ENCODE measurements at regions not wholly inside any gene's neighbourhood (a gene's known extent, or its start where the extent isn't known, plus 50 kb on each side); places are given as distances from the start of the nearest gene placed in this dataset.
"Not testable (repeated sequence)": the region's sequence is repeated elsewhere in the genome, so short reads cannot be mapped to it uniquely, and the experiment has no call there.

- no peak for DNase-seq (ENCODE audit: low read depth)
These were observed 1009.4 kb upstream of the CELF4 start for GRCh38 chr18:38575023-38575422.

- DNase-seq (ENCODE audit: low read depth): no peak
These were observed 1007.0 kb upstream of the CELF4 start for GRCh38 chr18:38572554-38573111.

DNA sequence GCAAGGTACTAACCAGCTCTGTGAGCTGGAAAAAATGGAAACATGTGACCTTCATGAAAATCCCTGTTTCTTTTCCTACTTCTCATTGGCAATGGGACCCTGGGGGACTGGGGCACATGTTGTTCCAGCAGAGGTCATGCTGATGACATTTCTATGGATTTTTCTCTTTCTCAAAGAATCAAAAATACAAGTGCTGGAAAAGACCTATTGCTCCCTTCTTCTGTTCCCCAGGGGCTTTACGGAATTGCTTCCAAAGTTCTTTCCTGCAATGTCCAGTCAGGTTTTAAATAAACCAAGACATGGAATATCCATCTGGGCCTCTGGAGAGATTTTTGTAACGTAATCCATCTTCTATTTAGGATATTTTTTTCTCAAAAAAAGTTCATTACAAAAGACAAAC lies 1006.1 kb upstream of the CELF4 start:
- no peak for DNase-seq (ENCODE audit: low read depth)

DNA sequence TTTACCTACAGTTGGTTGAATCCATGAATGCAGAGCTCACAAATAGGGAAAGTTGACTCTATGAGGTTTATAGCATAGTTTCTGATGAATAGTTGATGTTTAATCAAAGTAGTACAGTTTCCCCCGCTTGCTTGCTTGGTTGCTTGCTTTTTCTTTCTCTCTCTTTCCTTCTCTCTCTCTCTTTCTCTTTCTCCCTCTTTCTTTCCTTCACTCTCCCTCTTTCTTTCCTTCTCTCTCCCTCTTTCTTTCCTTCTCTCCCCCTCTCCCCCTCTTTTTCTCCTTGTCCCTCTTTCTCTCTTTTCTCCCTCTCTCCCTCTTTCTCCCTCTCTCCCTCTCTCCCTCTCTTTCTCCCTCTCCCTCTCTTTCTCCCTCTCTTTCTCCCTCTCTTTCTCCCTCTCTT lies 999.9 kb upstream of the CELF4 start:
- no peak for DNase-seq (ENCODE audit: low read depth)

- no peak for DNase-seq (ENCODE audit: low read depth)
These were observed 997.9 kb upstream of the CELF4 start for GRCh38 chr18:38563396-38563980.

- no peak for DNase-seq (ENCODE audit: low read depth)
These were observed 991.4 kb upstream of the CELF4 start for GRCh38 chr18:38557006-38557405.

DNA sequence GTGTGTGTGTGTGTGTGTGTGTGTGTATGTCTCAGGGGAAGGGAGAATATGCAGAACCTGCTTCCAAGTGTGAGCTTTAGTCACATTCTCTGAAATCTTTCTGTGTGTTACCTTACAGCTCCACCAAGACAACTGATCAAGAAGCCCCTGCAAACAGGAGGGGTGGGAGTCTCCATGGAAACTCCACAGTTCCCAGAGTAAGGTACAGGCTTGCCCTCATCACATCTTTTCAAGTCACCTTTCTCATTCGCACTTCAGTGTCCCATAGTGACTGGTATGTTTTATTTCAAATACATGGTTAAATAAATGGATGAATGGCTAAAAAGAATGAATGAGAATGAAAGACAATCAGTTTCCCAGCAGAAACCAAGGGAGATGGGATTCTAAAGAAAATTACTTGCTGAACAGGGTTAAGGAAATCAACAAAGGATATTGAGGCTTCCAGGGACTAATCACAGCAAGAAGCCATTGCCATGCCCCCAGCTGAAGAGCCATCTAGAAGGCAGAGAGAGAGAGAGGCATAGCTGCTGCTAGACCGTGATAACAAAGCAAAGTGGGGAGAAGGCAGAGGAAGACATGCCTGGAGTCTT lies 987.2 kb upstream of the CELF4 start:
- no peak for DNase-seq (ENCODE audit: low read depth)

- DNase-seq (ENCODE audit: low read depth): no peak
These were observed 986.3 kb upstream of the CELF4 start for GRCh38 chr18:38551881-38552280.

DNA sequence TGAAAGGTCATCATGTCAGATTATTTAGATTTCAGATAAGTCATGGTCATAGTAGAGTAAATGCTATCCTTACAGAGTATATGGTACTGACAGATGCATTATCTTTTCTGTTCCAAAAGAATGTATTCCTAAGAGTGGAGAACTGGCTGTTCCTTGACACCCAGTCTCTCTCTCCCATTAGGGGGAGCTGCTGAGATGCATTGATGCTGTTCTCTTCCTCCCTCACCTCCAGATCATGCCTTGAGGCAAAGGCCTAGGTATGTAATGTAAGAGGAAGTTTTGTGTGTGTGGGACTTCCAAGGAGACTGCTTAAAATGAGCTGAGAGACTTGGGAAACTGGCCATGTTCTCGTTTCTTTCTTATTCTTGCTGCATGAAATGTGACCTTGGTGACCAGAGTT lies 979.5 kb upstream of the CELF4 start:
- DNase-seq (ENCODE audit: low read depth): no peak

GRCh38 chr18:38539856-38540255 lies 974.3 kb upstream of the CELF4 start:
- DNase-seq (ENCODE audit: low read depth): no peak

GRCh38 chr18:38539371-38539770 lies 973.8 kb upstream of the CELF4 start:
- DNase-seq (ENCODE audit: low read depth): no peak

GRCh38 chr18:38534073-38534472 lies 968.5 kb upstream of the CELF4 start:
- no peak for DNase-seq (ENCODE audit: low read depth)

GRCh38 chr18:38526922-38527321 lies 961.3 kb upstream of the CELF4 start:
- no peak for DNase-seq (ENCODE audit: low read depth)

DNA sequence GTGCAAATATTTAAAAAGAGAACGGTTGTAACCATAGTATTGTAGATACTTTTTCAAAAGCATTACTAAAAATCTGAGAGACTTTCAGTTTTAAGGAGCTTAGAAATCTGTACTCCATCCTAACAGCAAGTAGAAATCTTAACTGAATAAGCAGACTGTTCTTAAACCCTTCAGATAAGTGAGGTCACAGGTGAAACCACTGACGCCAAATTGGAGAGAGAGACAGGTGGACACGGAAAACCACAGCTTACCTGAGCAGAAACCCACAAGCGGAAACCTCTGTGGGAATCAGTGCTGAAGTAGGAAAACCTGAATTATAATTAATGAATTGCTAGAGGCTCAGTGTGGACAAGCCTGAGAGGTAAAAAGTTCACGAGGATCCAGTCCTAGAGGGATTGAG lies 959.4 kb upstream of the CELF4 start:
- no peak for DNase-seq (ENCODE audit: low read depth)

- DNase-seq (ENCODE audit: low read depth): no peak
These were observed 955.2 kb upstream of the CELF4 start for GRCh38 chr18:38520786-38521185.

DNA sequence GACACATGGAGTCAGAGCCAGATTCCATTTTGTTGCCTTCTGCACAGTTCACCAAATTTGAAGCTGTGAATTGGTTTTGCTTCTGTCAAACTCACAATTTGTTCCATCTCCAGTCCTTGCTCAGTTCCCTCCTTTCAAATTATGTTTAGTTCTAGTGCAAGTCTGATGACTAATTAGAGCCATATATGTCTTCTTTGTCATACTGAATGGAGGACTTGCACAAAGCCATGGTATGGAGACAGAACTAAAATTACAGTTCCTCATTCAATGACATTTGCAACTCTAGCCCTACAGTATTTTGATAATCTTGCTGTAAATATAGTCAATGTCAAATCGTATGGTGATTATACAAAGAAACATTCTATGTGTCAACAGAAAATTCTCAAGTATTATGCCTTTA lies 936.9 kb upstream of the CELF4 start:
- no peak for DNase-seq (ENCODE audit: low read depth)

DNA sequence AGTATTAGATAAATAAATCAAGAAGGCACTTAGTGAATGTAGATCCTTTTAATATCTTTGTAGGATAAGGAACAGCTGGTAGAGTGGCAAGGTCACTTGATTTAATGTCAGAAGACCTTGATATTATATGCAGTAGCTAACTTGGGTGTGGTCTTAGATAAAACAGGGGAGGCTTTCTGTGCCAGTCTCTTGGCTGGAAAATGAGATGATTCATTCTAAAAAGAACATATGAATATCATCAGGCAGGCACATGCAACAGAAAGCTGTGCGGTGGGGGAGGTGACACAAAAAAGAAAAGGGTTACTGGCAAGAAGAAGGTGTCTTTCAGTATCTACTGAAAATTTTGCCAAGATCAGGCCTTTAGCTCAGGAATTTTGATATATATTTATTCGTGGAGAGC lies 931.7 kb upstream of the CELF4 start:
- DNase-seq (ENCODE audit: low read depth): no peak

DNA sequence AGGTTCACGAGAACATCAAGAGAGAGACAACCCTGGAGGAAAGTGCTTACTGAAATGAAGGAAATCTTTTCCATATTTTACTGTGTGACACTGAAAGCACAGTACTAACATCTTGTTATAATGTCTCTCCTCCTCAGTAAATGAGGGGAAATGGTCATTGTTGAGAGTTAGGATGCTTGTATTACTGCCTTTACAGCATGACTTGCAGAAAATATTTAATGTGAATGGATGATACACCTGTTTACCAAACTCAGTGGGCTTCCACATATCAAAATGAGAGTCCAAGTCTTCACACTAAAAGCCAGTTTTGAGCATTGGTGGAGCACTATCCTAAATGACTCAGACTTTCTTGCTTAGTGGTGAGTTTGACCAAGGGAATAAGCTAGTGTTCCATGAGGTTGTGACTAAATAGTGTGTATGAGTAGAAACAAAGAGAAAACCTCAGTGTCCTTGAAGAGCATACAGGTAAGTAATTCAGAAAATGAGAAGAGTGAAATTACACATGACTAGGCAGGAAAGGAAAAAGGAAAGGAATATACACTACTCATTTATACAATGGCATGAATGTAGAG lies 930.7 kb upstream of the CELF4 start:
- DNase-seq (ENCODE audit: low read depth): no peak

DNA sequence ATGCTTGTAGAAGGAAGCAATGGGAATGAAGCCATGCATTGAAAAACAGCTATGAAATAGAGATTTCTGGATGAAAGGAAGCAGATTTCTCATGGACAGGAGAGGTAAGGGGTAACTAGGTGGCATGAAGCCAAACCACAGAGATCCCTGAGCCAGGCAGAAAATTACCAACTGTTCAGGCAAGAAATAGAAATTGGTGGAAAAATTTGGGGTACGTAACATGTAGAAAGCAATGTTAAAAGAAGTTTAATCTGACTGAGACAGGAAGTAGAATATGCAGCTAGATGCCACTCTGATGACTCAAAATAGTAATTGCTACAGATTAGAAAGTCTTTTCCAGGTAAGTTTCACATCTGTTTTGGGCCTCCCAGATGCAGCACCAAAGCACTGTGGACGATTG lies 928.5 kb upstream of the CELF4 start:
- no peak for DNase-seq (ENCODE audit: low read depth)

DNA sequence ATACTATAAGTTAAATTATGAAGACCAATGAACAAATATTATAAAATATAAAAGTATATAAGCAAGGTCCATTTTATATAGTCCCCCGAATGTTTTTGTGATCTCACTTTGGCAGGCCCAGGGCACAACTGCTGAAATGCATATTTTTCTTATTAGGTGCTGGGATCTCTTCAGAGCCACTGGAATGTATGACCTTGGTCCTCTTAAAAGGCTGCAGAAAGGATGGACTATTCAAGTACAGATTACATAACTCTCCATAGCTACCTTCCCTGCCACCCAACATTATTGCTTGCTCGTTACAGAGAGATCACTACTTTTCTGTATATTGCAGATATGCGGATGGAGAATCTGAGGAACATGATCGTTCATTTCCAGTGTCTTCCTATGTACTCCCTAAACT lies 925.6 kb upstream of the CELF4 start:
- DNase-seq (ENCODE audit: low read depth): no peak

DNA sequence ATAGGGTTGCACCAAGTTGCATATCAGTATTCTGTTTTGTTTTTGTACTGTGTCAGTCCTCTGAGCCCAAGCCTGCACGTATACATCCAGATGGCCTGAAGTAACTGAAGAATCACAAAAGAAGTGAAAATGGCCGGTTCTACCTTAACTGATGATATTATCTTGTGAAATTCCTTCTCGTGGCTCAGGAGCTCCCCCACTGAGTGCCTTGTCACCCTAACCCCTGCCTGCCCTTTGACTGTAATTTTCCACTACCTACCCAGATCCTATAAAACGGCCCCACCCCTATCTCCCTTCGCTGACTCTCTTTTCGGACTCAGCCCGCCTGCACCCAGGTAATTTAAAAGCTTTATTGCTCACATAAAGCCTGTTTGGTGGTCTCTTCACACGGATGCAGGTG lies 924.1 kb upstream of the CELF4 start:
- not testable (repeated sequence) for DNase-seq (ENCODE audit: low read depth)

DNA sequence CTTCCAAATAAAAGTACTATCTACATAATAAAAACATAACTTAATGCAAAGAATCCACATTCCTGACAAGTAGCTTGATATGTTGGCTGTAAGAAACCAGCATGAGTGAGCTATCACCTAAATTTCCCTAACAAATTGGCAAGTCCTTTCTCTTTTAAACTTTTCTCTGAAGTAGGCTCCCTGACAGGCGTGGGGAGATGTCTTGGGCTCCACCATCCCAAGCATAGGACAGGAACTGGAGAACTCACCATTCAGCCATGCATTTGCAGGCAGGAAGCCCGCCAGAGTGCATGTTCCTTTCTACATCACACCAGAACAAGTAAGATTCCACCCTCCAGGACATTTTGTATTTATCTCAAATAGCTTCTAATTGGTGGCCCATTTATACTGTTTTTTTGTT lies 921.9 kb upstream of the CELF4 start:
- DNase-seq (ENCODE audit: low read depth): no peak

GRCh38 chr18:38483326-38483725 lies 917.7 kb upstream of the CELF4 start:
- DNase-seq (ENCODE audit: low read depth): no peak

- no peak for DNase-seq (ENCODE audit: low read depth)
These were observed 916.0 kb upstream of the CELF4 start for GRCh38 chr18:38481576-38481975.

All from non-pigmented ciliary epithelial cell (primary cell).